Middle frontal gyrus (tissue), 1 donor: ENCODE measurements at regions not wholly inside any gene's neighbourhood (a gene's known extent, or its start where the extent isn't known, plus 50 kb on each side); places are given as distances from the start of the nearest gene placed in this dataset.
"Not testable (repeated sequence)": the region's sequence is repeated elsewhere in the genome, so short reads cannot be mapped to it uniquely, and the experiment has no call there.

Experiments
- DNase-seq: peaks from one replicate; pipeline ENCODE4 v3.0.0-alpha.2; 2015; ENCODE audit warnings: low spot score; ENCODE audit errors: extremely low spot score

GRCh38 chr2:239805043-239805329, 220.2 kb downstream of the NDUFA10 start:
- no peak for DNase-seq

GRCh38 chr2:239804161-239805042, 220.7 kb downstream of the NDUFA10 start:
- DNase-seq, result no peak

GRCh38 chr2:239803766-239804115, 221.4 kb downstream of the NDUFA10 start:
- no peak for DNase-seq

- no peak for DNase-seq
Measured at GRCh38 chr2:239803102-239803765, 221.9 kb downstream of the NDUFA10 start.

GRCh38 chr2:239802185-239802649, 222.9 kb downstream of the NDUFA10 start:
- peak; percentile 46 for DNase-seq

- no peak for DNase-seq
Measured at GRCh38 chr2:239801404-239802184, 223.5 kb downstream of the NDUFA10 start.

- DNase-seq, result no peak
Measured at GRCh38 chr2:239800785-239801386, 224.3 kb downstream of the NDUFA10 start.

- DNase-seq, result no peak
Measured at GRCh38 chr2:239797316-239797715, 227.8 kb downstream of the NDUFA10 start.

GRCh38 chr2:239795761-239796160, 229.4 kb downstream of the NDUFA10 start:
- DNase-seq, result not testable (repeated sequence)

GRCh38 chr2:239793836-239794235, 231.3 kb downstream of the NDUFA10 start:
- no peak for DNase-seq

GRCh38 chr2:239793086-239793485, 232.1 kb downstream of the NDUFA10 start:
- no peak for DNase-seq

GRCh38 chr2:239792405-239793084, 232.6 kb downstream of the NDUFA10 start:
- DNase-seq, result no peak

- no peak for DNase-seq
Measured at GRCh38 chr2:239791526-239792404, 233.4 kb downstream of the NDUFA10 start.

- no peak for DNase-seq
Measured at GRCh38 chr2:239790721-239791120, 234.4 kb downstream of the NDUFA10 start.

GRCh38 chr2:239790313-239790712, 234.8 kb downstream of the NDUFA10 start:
- no peak for DNase-seq

GRCh38 chr2:239789711-239790110, 235.4 kb downstream of the NDUFA10 start:
- DNase-seq, result no peak

GRCh38 chr2:239788576-239789098, 236.5 kb downstream of the NDUFA10 start:
- DNase-seq, result no peak

GRCh38 chr2:239787538-239788050, 237.5 kb downstream of the NDUFA10 start:
- no peak for DNase-seq

- no peak for DNase-seq
Measured at GRCh38 chr2:239786791-239787190, 238.4 kb downstream of the NDUFA10 start.

- DNase-seq, result no peak
Measured at GRCh38 chr2:239781454-239781853, 243.7 kb downstream of the NDUFA10 start.
